ENCODE measurements at regions not wholly inside any gene's neighbourhood (a gene's known extent, or its start where the extent isn't known, plus 50 kb on each side); places are given as distances from the start of the nearest gene placed in this dataset.

- Histone ChIP-seq H3K4me1 (ENCODE audit: control insufficient read depth in 5 of 5, insufficient read depth in 5 of 5, low read length in 5 of 5) (no peaks in the 10 kb centered on the region), H3K9ac (ENCODE audit: insufficient read depth in 1 of 2, low read length in 2 of 2) (no peak overlapping the region), H3K27ac (ENCODE audit: low read depth in 1 of 2, low read length in 1 of 2) (no peak overlapping the region), H3K4me3 (no peak overlapping the region), H3K9me3 (ENCODE audit: control insufficient read depth in 4 of 4, insufficient read depth in 3 of 4, low read length in 3 of 4) (no peaks in the 10 kb centered on the region), H3K27me3 (ENCODE audit: control insufficient read depth in 3 of 3, insufficient read depth in 3 of 3, low read length in 2 of 3) (no peaks in the 10 kb centered on the region), H3K36me3 (ENCODE audit: control insufficient read depth in 4 of 4, insufficient read depth in 4 of 4, low read length in 4 of 4) (no peaks in the 10 kb centered on the region)
- DNase-seq (no peak), ATAC-seq (ENCODE audit: insufficient read depth, low FRiP score) (no peak)
- WGBS, 2 donors = 77 to 88% methylated on average over 1 of the region's 1 CpG
- TF ChIP-seq, protein P1, sequence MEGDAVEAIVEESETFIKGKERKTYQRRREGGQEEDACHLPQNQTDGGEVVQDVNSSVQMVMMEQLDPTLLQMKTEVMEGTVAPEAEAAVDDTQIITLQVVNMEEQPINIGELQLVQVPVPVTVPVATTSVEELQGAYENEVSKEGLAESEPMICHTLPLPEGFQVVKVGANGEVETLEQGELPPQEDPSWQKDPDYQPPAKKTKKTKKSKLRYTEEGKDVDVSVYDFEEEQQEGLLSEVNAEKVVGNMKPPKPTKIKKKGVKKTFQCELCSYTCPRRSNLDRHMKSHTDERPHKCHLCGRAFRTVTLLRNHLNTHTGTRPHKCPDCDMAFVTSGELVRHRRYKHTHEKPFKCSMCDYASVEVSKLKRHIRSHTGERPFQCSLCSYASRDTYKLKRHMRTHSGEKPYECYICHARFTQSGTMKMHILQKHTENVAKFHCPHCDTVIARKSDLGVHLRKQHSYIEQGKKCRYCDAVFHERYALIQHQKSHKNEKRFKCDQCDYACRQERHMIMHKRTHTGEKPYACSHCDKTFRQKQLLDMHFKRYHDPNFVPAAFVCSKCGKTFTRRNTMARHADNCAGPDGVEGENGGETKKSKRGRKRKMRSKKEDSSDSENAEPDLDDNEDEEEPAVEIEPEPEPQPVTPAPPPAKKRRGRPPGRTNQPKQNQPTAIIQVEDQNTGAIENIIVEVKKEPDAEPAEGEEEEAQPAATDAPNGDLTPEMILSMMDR (IDR thresholded peaks at IDR 0.05; ENCODE audit: control extremely low read depth, extremely low read depth) = no peak
Observed at GRCh38 chr13:87535911-87536310, 135.3 kb upstream of the SLITRK5 start.

DNA sequence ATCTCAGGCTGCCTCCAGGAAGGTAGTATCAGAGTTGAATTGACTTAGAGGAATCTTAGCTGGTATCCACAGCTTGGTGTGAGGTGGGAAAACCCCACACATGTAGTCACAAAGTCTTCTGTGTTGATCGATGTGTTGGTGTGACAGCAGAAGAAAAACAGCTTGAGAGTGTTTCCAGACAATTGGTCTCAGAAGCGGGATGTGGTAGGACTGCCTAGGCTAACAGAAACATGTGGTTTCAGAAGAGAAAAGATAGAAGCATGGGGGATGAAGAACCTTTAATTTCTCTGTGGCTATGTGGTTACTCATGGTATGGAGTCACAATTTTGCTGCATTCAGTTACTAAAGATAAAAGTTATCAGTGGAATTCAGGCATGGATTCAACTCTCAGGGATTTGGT lies 134.7 kb upstream of the SLITRK5 start:
- Histone ChIP-seq H3K27ac (ENCODE audit: low read depth in 1 of 2, low read length in 1 of 2) (no peak overlapping the region), H3K9me3 (ENCODE audit: control insufficient read depth in 4 of 4, insufficient read depth in 3 of 4, low read length in 3 of 4) (no peaks in the 10 kb centered on the region), H3K36me3 (ENCODE audit: control insufficient read depth in 4 of 4, insufficient read depth in 4 of 4, low read length in 4 of 4) (no peaks in the 10 kb centered on the region), H3K9ac (ENCODE audit: insufficient read depth in 1 of 2, low read length in 2 of 2) (no peak overlapping the region), H3K4me1 (ENCODE audit: control insufficient read depth in 5 of 5, insufficient read depth in 5 of 5, low read length in 5 of 5) (no peaks in the 10 kb centered on the region), H3K27me3 (ENCODE audit: control insufficient read depth in 3 of 3, insufficient read depth in 3 of 3, low read length in 2 of 3) (no peaks in the 10 kb centered on the region), H3K4me3 (no peak overlapping the region)
- TF ChIP-seq, protein P1 (IDR thresholded peaks at IDR 0.05; ENCODE audit: control extremely low read depth, extremely low read depth) = no peak
- 81 to 93% methylated on average over 2 of the region's 2 CpGs for WGBS, 2 donors
- ATAC-seq (ENCODE audit: insufficient read depth, low FRiP score) (no peak), DNase-seq (no peak)

- DNase-seq (no peak), ATAC-seq (ENCODE audit: insufficient read depth, low FRiP score) (no peak)
- Histone ChIP-seq H3K27ac (ENCODE audit: low read depth in 1 of 2, low read length in 1 of 2) (no peak overlapping the region), H3K9ac (ENCODE audit: insufficient read depth in 1 of 2, low read length in 2 of 2) (no peak overlapping the region), H3K4me3 (no peak overlapping the region), H3K27me3 (ENCODE audit: control insufficient read depth in 3 of 3, insufficient read depth in 3 of 3, low read length in 2 of 3) (no peaks in the 10 kb centered on the region), H3K4me1 (ENCODE audit: control insufficient read depth in 5 of 5, insufficient read depth in 5 of 5, low read length in 5 of 5) (no peaks in the 10 kb centered on the region), H3K9me3 (ENCODE audit: control insufficient read depth in 4 of 4, insufficient read depth in 3 of 4, low read length in 3 of 4) (no peaks in the 10 kb centered on the region), H3K36me3 (ENCODE audit: control insufficient read depth in 4 of 4, insufficient read depth in 4 of 4, low read length in 4 of 4) (no peaks in the 10 kb centered on the region)
- WGBS, 2 donors = 66 to 72% methylated on average over 2 of the region's 2 CpGs
- TF ChIP-seq, protein P1 (IDR thresholded peaks at IDR 0.05; ENCODE audit: control extremely low read depth, extremely low read depth) = no peak
Observed at GRCh38 chr13:87536899-87537298, 134.3 kb upstream of the SLITRK5 start.

DNA sequence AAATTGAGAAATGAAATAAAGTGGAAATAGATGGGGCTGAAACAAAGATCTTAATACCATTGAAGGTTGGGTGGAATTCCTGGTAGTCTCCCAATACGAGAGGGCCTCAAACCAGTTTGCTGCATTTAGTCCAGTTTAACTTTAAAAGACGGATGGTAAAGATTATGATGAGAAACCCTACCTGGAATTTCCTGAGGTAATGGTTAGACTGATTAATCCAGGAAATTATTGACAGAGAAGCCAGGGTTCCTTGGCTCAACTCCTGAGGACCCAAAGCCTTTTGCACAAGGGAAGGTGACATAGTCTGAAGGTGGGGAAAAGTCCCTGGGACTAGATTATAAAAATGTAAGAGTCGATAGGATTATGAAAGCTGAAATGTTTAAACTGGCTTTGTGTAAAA lies 133.2 kb upstream of the SLITRK5 start:
- Histone ChIP-seq H3K4me3 (no peak overlapping the region), H3K9me3 (ENCODE audit: control insufficient read depth in 4 of 4, insufficient read depth in 3 of 4, low read length in 3 of 4) (no peaks in the 10 kb centered on the region), H3K27me3 (ENCODE audit: control insufficient read depth in 3 of 3, insufficient read depth in 3 of 3, low read length in 2 of 3) (no peaks in the 10 kb centered on the region), H3K9ac (ENCODE audit: insufficient read depth in 1 of 2, low read length in 2 of 2) (no peak overlapping the region), H3K27ac (ENCODE audit: low read depth in 1 of 2, low read length in 1 of 2) (no peak overlapping the region), H3K36me3 (ENCODE audit: control insufficient read depth in 4 of 4, insufficient read depth in 4 of 4, low read length in 4 of 4) (no peaks in the 10 kb centered on the region), H3K4me1 (ENCODE audit: control insufficient read depth in 5 of 5, insufficient read depth in 5 of 5, low read length in 5 of 5) (no peaks in the 10 kb centered on the region)
- DNase-seq (no peak), ATAC-seq (ENCODE audit: insufficient read depth, low FRiP score) (no peak)
- TF ChIP-seq, protein P1 (IDR thresholded peaks at IDR 0.05; ENCODE audit: control extremely low read depth, extremely low read depth) = no peak
- WGBS, 2 donors = 79 to 80% methylated on average over 3 of the region's 3 CpGs
